LHCN-M2 (cell line): ENCODE measurements at regions not wholly inside any gene's neighbourhood (a gene's known extent, or its start where the extent isn't known, plus 50 kb on each side); places are given as distances from the start of the nearest gene placed in this dataset.

Experiments used
- DNase-seq: peaks from one replicate; pipeline ENCODE4 v3.0.0-alpha.2; 2012; ENCODE audit warnings: low read depth

- DNase-seq, result no peak
These were observed 109.6 kb downstream of the WDR11 start for GRCh38 chr10:120960725-120961124.

DNA sequence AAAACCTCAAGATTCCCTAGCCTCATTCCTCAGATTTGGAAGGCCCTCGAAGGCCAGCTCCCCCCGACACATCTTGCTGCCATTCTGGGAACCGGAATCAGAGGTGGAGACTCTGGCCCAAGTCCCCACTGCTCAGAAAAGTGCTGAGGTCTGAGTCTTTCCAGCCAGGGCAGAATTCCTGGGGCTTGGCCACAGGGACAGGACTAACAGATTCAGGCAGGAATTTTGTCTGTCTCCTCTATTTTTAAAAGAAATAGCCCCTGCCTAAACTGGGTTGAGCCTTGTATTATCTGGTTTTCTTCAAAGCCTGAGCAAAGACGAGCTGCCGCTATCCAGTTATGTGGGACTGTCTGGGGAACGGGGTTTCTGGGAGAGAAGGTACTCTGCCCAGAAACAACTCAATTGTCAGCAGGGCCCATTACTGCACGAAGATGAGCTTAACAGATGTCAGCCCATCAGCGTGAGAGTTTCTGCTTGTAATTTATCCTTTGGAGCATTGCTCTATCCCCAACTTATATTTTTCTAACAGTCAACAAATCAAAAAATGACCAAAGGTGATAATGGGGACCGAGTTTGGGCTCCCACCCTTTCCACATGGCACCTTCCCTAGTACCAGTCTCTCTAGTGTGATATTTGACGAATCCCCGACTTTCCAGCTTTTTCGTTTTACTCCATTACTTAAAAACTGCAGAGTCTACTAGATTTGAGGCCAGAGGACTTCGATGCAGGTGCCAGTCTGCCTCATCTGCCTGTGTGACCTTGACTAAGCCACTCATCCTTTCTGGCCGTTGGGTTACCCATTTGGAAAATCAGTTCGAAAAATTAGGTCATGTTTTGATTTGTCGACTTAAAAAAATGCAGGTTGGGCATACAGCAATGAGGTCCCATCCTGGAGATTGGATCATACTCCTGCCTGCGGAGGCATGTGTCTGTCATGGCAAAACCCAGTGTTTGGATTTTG, 110.9 kb downstream of the WDR11 start:
- DNase-seq, result no peak

GRCh38 chr10:120962756-120963593, 111.8 kb downstream of the WDR11 start:
- DNase-seq, result no peak

- DNase-seq, result no peak
These were observed 112.5 kb downstream of the WDR11 start for GRCh38 chr10:120963594-120964220.

DNA sequence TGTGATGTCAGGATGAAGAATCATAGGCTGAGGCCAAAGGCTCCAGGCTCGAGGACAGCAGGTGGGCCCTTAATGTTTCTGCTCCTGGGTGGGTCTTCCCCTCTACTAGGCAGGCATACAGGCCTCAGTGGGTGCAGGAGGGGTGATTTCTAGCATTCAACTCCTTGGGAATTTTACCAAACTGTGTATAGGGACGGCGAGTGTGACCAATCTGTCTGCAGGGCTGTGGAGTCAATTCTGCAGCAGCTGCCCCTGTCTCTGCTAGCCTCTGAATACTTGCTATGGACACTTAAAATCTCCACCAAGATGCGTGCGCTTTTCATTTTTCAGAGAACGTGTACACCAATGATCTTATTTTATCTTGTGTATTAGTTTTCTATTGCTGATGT, 115.5 kb downstream of the WDR11 start:
- no peak for DNase-seq

DNA sequence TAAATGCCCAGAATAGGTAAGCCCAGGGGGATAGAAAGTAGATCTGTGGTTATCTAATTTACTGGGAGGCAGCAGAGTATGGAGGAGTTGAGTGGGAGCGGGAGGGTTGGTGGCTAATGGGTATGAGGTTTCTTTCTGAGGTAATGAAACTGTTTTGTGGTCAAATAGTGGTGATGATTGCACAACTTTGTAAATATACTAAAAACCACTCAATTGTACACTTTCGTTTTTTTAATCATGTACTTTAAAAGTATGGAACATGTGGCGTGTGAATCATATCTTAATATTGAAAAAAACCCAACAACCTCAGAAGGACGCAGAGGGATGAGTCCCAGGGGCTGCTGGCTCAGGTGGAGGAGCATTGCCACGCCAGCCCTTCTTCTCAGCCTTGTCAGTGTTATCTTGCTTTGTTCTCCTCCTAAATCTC, 118.1 kb downstream of the WDR11 start:
- peak; percentile 15 for DNase-seq

DNA sequence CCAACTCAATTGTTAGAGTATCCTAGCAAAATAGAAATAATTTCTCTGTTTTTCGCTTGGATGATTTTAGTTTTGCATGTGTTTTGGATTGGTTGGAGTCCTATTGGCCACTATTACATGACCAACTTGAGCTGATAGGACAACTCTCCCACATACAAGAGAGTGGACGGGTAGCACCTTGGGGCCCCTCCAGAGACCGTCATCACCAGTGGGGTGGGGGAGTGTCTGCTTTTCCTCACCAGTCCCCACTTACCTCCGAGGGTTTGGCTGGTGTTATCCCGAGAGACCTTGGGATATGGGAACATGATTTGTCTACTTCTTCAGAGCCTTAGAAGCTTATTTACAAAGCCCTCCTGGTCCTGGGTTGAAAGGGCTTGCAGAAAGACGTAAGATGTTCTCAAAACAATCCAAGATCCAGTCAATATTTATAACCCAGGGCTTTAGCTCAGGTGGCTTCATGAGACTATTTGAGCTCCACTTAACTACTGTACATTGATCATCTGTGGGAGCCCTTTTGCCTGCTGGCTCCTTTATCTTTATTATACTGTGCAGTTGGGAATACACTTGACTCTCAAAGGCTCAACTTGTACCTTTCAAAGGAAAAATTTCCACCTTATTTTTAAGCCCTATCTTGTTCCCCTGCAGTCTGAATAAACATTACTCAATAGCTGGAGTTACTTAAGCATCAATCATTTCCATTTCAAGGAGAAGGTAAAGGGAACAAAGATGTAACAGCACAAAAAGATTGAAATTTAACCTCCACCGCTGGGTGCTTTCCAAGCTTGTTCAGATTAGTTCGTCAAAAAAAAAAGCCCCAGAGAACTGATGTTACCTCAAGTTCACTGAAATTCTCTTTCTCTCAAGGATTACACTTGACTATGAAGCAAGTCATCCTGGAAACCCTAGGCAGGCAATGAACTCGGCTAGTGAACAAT, 119.7 kb downstream of the WDR11 start:
- DNase-seq, result no peak

- DNase-seq, result no peak
These were observed 120.5 kb downstream of the WDR11 start for GRCh38 chr10:120971671-120972070.

DNA sequence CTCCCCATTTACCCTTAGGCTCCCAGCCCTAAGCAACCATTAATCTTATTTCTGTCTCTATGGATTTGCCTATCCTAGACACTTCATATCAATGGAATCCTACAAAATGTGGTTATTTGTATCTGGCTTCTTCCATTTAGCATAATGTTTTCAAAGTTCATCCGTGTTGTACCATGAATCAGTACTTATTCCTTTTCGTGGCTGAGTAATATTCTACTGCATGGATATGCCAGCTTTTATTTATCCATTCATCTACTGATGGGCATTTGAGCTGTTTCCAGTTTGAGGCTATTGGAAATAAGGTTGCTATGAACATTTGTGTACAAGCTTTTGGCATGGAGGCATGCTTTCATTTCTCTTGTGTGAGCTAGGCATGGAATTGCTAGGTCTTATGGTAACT, 121.1 kb downstream of the WDR11 start:
- no peak for DNase-seq

DNA sequence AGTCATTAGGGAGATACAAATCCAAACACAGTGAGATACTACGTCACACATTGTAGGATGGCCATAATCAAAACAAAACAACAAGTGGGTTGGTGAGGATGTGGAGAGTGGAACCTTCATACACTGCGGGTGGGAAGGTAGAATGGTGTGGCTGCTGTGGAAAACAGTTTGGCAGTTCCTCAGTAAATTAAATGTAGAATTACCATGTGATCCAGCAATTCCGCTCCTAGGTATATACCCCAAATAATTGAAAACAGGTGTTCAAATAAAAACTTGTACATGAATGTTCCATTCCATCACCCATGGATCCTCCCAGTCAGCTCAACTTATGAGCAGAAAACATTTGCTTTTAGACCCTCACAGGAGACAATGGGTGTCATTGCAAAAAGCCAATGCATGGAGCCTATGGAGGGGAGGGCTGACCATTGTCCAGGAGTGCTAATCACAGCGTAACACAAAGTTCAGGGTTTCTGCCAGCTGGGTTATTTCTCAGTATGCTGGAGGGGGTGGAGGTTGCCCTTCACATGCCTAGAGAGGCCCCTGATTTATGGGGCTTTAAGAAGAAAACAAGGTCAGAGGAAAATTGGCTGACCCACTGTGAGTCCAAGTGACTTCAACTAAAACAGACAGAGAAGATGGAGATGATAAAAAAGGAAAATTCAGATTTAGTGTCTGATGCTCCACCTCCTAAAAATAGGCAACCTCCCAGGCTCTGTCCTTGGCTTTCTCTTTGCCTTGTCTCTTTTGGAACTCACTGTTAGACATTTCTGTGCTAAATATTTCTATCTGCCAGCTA, 124.1 kb downstream of the WDR11 start:
- no peak for DNase-seq

DNA sequence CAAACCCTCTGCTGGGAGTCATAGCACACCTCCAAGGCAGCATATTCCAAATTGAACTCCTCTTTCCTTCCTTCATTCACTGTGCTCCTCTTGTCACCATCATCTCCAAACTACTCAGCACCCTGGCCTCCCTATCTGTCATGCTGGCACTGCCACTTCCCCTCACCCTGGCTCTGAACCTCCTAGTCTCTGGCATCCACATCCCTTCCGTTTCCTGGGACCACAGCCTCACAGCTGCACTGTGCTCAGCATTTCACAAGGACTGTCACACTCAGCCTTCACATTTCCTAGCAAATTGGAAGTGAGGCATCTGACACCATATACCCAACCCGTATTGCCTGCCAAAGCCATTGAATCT, 124.7 kb downstream of the WDR11 start:
- DNase-seq, result no peak

DNA sequence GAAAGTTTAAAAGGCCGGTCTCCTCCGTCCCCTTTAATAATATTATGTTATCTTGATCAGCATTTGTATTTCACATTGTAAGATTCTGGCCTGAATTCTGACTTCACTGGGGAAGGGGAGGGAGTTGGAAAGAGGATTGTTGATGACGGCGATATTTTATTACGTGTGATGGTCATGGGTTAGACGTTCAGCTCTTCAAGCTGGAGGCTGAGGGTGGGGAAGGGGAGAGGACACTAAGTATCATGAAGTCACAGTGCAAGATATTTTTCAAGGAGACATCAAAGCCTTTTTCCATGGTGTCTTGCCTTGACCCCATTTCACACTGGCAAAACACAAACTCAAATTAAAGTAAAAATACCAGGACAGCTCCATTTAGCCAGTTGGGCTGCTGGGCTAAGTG, 126.7 kb downstream of the WDR11 start:
- DNase-seq, result no peak

- DNase-seq, result peak; percentile 9
These were observed 127.6 kb downstream of the WDR11 start for GRCh38 chr10:120978589-120979252.

DNA sequence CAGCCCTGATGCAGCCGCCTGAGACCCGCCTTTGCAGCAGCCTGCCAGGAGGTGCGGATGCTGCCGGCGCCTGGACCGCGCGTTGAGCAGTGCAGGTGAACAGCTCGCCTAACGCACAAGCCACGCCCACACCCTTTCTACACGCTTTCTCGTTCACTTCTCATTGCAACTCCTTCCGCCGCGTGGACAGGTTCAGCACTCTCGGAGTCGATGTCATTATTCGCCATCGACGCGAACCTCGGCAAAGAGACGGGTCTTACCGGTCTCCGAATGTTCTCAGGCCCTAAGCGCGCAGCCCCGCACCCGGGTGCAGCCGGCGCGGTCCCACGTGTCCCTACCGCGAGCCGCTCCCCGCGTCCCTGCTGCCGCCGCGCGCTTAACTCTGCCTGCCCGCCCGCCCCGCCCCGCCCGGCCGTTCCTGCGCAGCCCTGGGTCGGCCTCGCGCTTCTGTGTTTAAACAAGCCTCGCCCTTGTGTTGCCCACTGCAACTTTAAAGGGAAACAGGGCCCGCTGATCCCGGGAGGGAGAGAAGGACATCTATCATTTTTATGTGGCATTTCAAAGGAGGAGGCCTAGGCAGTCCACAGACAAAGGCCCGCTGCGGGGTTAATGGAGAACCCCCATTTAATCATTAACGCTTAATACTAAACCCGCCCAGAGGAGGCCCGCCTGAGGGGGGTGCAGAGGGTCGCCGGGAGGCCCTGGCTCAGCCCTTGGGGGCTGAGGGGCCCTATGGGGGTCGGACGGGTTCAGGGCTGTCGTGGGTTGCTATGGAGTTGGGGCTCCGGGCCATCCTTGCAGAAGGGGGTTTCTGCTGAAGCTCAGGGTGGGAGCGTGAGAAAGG, 128.5 kb downstream of the WDR11 start:
- no peak for DNase-seq

DNA sequence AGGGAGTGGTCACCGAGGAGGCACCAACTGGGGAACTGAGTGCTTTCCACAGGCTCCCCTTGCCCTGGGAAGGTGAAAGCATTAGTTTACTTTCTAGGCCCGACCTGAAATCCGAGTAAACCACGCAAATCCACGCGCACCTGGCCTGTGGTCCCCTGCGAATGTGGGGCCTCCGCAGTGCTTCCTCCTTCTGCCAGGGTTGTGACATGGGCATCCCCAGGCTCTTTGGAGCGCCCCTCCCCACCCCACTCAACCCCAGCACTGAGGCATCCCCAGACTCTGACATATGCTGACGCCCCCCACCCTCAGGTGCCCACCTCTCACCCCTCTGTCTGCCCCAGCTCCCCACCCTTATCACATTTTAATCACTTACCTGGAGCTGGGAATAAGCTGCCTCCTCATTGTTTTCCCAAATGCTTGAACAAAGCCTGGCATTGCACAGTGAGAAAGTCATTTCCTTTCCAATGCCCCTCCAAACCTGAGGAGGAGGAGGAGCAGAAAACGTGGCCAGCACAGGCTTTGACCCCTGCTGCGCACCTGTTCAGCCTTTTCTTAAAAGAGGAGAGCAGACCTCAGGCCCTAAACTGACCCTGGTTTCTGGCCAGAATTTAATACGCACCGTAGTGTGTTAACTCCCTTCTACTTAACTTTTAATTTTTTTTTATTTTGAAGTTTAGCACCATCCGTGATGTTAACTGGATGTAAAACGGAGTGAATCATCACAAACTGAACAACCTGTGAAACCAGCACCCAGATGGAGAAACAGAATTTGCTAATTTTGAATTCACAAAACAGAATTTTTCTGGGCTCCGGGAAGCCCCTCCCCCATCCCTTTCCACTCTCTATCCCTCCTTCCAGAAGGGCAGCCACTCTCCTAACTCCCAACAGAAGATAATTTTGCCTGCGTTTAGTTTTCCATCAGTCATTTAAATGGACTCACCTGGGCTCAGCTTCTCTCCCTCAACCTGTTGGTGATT, 129.4 kb downstream of the WDR11 start:
- no peak for DNase-seq

GRCh38 chr10:120981601-120982391, 130.6 kb downstream of the WDR11 start:
- no peak for DNase-seq

DNA sequence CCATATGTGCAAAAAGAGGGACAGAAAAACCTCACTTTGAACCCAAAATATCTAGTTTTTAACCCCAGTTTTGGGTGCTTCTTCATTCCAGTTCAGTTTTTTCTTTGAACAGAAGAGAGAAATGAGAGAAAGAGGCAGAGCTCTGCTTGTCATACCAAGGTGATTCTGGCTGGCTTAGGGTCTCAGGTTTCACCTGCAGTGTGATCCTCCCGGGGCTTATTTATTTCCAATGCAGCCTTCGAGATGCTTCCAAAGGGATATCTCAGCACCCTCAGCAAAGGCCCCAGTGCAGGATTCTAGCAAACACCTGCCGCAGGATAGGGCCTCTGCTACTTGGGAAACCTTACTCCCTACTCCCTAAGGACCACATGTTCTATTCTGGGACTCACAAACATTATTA, 131.3 kb downstream of the WDR11 start:
- no peak for DNase-seq
